NB4 (cell line): ENCODE measurements at regions not wholly inside any gene's neighbourhood (a gene's known extent, or its start where the extent isn't known, plus 50 kb on each side); places are given as distances from the start of the nearest gene placed in this dataset.

Experiments used
- DNase-seq: peaks from one replicate; pipeline ENCODE4 v3.0.0; 2010; ENCODE audit warnings: low read depth
- H3K4me3 ChIP-seq: one replicate; pipeline ENCODE4 v1.5.1; 2011; ENCODE audit warnings: mild to moderate bottlenecking, low read depth, low read length, moderate library complexity
- MYC ChIP-seq: IDR thresholded peaks from 2 replicates; pipeline ENCODE4 v1.6.1; 2011; ENCODE audit warnings: low read depth, low read length
- POLR2A ChIP-seq: IDR thresholded peaks from 2 replicates; pipeline ENCODE4 v1.6.1; 2011; ENCODE audit warnings: mild to moderate bottlenecking; ENCODE audit not compliant: insufficient read length; ENCODE audit errors: extremely low read depth
- TF ChIP-seq, protein P1 (sequence below): IDR thresholded peaks from one replicate; pipeline ENCODE4 v1.5.1; 2012; ENCODE audit warnings: low read depth, low read length
- TF ChIP-seq, protein P2 (sequence below): IDR thresholded peaks from 2 replicates; pipeline ENCODE4 v1.6.1; 2011; ENCODE audit warnings: low read depth, low read length

DNA sequence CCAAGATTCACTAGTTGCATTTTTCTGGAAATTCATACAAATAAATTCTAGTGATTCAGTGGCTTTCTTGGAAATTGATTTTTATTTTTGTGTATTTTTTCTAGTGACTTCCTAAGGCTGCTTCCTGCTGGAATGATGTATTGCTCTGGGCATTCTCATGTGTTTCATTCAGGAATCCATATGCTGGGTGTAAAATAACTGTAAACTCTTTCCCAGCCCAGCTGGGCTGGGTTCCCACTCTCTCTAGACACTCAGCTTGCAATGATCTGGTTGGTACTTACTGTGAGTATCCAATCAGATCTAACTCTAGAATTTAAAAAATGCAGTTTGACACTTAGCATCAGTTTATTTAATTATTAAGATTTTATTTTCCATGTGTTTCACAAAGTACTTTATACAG, 882.2 kb downstream of the STIM2 start:
- TF ChIP-seq POLR2A (no peak), MYC (no peak)
- TF ChIP-seq, protein P1, sequence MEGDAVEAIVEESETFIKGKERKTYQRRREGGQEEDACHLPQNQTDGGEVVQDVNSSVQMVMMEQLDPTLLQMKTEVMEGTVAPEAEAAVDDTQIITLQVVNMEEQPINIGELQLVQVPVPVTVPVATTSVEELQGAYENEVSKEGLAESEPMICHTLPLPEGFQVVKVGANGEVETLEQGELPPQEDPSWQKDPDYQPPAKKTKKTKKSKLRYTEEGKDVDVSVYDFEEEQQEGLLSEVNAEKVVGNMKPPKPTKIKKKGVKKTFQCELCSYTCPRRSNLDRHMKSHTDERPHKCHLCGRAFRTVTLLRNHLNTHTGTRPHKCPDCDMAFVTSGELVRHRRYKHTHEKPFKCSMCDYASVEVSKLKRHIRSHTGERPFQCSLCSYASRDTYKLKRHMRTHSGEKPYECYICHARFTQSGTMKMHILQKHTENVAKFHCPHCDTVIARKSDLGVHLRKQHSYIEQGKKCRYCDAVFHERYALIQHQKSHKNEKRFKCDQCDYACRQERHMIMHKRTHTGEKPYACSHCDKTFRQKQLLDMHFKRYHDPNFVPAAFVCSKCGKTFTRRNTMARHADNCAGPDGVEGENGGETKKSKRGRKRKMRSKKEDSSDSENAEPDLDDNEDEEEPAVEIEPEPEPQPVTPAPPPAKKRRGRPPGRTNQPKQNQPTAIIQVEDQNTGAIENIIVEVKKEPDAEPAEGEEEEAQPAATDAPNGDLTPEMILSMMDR: no peak
- TF ChIP-seq, protein P2, sequence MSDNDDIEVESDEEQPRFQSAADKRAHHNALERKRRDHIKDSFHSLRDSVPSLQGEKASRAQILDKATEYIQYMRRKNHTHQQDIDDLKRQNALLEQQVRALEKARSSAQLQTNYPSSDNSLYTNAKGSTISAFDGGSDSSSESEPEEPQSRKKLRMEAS: no peak
- no peak for DNase-seq
- no peak overlapping the region for H3K4me3 ChIP-seq

DNA sequence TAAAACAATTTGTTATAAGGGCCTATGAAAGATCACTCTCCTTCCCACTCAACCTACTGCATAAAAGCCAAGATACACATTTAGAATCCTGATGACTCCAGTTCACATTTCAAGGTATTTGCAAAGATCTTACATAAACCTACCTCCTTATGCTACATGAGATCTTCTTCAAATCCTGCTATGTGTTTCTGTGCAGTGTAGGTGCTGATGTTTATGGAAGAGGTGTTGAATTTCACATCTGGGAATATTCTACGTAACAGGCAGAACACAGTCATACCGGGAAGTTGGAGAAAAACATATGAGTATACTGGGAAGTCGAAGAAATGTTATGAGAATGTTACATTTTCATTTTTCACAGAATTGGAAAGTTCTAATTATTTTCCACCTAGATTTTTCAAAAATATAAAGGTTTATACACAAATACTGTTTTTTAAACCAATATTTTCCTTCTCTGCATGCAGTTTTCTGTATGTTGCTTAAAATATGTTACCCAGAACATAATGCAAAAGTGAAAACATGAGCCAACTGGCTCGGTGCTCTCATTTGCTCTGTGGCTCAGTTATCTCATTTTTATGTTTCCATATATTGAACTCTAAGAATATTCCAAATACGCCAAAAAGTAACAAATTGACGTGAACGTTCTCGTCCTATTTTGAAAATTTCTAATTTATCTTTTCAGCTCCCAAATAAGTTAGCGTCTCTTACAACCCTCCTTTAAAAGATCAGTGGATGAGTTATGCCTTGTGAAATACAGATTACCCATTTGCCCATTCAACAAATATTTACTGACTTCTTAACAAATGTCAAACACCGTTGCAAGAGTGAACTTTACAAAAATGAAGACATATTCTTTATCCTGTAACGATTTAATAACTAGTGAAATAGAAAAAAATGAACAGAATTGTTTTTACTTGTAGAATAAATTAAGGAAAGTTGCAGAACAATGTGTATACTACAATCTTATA, 899.3 kb downstream of the STIM2 start:
- no peak overlapping the region for H3K4me3 ChIP-seq
- no peak for DNase-seq
- TF ChIP-seq, protein P1: no peak
- TF ChIP-seq MYC: no peak
- no peak for TF ChIP-seq POLR2A
- TF ChIP-seq, protein P2: no peak

DNA sequence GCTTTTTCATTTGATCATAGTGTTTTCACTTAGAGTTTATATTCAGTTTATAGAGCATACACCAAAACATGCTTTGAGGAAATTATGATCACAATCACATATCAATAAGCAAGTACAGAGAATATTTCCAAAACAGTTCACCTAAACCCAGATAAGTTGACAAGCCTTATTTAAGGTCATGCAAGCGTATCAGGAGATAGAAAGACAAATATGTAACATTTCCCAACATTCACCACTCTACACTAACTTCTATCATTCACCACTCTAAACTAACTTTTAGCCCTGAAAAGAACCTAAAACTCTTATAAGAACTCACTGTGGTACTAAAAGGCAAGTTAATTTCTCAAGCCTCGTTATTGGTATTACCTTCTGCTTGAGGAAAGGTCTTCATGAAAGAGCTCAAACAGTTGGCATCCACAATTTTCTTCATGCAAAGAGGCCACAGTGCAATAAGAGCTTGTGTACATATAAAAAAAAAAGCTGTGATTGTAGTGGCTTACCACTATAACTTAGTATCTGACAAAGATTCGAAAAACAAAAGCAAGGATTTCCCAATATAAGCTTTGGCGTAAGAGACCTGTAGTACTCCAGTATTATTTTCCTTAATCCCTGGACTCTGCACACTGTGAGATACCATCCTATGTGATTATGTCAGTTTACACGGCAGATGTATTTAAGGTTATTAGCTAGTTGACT, 903.3 kb downstream of the STIM2 start:
- H3K4me3 ChIP-seq: no peak overlapping the region
- no peak for DNase-seq

DNA sequence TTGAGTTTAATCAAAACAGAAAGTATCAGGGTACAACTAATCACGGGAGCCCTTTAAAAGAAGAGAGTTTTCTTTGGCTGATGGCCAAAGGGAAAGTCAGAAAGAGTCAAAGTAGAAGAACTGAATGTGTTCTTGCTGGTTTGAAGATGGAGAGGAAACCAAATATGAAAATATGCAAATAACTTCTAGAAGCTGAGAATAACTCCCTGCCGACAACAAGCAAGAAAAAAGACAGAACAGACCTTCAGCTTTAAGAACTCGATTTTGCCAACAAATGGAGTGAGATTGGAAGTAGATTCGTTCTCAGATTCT, 903.8 kb downstream of the STIM2 start:
- TF ChIP-seq, protein P2: no peak
- TF ChIP-seq, protein P1: no peak
- TF ChIP-seq MYC: no peak
- no peak for DNase-seq
- no peak overlapping the region for H3K4me3 ChIP-seq

More for the DNA sequence above, 903.3 kb downstream of the STIM2 start:
- TF ChIP-seq, protein P2: no peak
- no peak for TF ChIP-seq MYC
- TF ChIP-seq, protein P1: no peak
- TF ChIP-seq POLR2A: no peak

DNA sequence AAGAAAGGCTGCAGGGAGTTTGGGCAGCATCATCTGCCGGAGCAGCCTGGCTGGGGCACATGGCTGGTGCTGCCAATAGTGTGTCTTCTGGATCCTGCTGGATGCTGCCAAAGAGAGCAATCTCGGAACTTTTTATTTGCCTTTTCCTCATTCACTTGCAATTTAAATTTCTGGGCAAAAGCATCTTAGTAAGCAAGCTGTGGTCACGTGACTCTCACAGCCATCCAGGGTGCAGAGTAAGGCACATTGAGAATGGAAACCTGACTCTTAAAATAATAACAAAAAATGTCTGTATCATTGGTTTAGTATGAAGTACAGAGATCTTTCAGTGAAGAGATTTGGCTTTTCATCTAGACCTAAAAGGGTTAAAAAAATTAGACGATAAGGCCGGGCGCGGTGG, 910.3 kb downstream of the STIM2 start:
- no peak overlapping the region for H3K4me3 ChIP-seq
- TF ChIP-seq POLR2A: no peak
- TF ChIP-seq, protein P1: no peak
- TF ChIP-seq, protein P2: no peak
- no peak for TF ChIP-seq MYC
- DNase-seq: no peak
